GM23248 (cell line): ENCODE measurements at regions not wholly inside any gene's neighbourhood (a gene's known extent, or its start where the extent isn't known, plus 50 kb on each side); places are given as distances from the start of the nearest gene placed in this dataset.
A peak's percentile ranks its signal among the peaks of the same experiment; 100 is the strongest.

Experiments used
- DNase-seq: peaks from one replicate; pipeline ENCODE4 v3.0.0-alpha.2; 2015
- H2AFZ ChIP-seq: fragments of 200-600 bp; sonication (generic); 2 replicates; pipeline ENCODE4 v1.6.1; 2016; ENCODE audit warnings: antibody characterized with exemption
- H3F3A ChIP-seq: fragments of 200-600 bp; sonication (generic); 2 replicates; pipeline ENCODE4 v1.6.1; 2016; ENCODE audit warnings: mild to moderate bottlenecking, antibody characterized with exemption, mixed run types; ENCODE audit not compliant: insufficient read depth
- H3K27ac ChIP-seq: fragments of 200-600 bp; sonication (generic); 2 replicates; pipeline ENCODE4 v1.5.1; 2016; ENCODE audit warnings: mild to moderate bottlenecking
- H3K27me3 ChIP-seq: fragments of 200-600 bp; sonication (generic); replicated peaks from 2 replicates; pipeline ENCODE4 v1.6.1; 2016; ENCODE audit warnings: mild to moderate bottlenecking; ENCODE audit not compliant: insufficient read depth
- H3K36me3 ChIP-seq: fragments of 200-600 bp; sonication (generic); 2 replicates; pipeline ENCODE4 v1.6.1; 2016; ENCODE audit warnings: low read depth, mild to moderate bottlenecking
- H3K4me1 ChIP-seq: fragments of 200-600 bp; sonication (generic); 2 replicates; pipeline ENCODE4 v1.6.1; 2016; ENCODE audit warnings: mild to moderate bottlenecking; ENCODE audit not compliant: insufficient read depth
- H3K4me2 ChIP-seq: fragments of 200-600 bp; sonication (generic); one replicate; pipeline ENCODE4 v1.6.1; 2016; ENCODE audit warnings: mild to moderate bottlenecking; ENCODE audit not compliant: unreplicated experiment
- H3K4me3 ChIP-seq: fragments of 200-600 bp; sonication (generic); 2 replicates; pipeline ENCODE4 v1.5.1; 2016; ENCODE audit warnings: mild to moderate bottlenecking
- H3K79me2 ChIP-seq: fragments of 200-600 bp; sonication (generic); 2 replicates; pipeline ENCODE4 v1.6.1; 2016; ENCODE audit warnings: mild to moderate bottlenecking; ENCODE audit not compliant: insufficient read depth
- H3K9ac ChIP-seq: fragments of 200-600 bp; sonication (generic); 2 replicates; pipeline ENCODE4 v1.6.1; 2016; ENCODE audit warnings: mild to moderate bottlenecking
- H3K9me2 ChIP-seq: fragments of 200-600 bp; sonication (generic); 2 replicates; pipeline ENCODE4 v1.6.1; 2016; ENCODE audit warnings: mixed run types, mild to moderate bottlenecking, moderate library complexity; ENCODE audit not compliant: insufficient read depth
- H3K9me3 ChIP-seq: fragments of 200-600 bp; sonication (generic); one replicate; pipeline ENCODE4 v1.6.1; 2017; ENCODE audit warnings: low read depth
- H4K20me1 ChIP-seq: fragments of 200-600 bp; sonication (generic); 2 replicates; pipeline ENCODE4 v1.6.0; 2016; ENCODE audit not compliant: insufficient read depth
- EZH2 ChIP-seq: fragments of 200-600 bp; sonication (generic); IDR thresholded peaks from 2 replicates; pipeline ENCODE4 v1.6.1; 2018; ENCODE audit warnings: antibody characterized with exemption, mild to moderate bottlenecking; ENCODE audit not compliant: insufficient read depth, poor library complexity, severe bottlenecking
- EZH2phosphoT487 ChIP-seq: fragments of 200-600 bp; sonication (generic); IDR thresholded peaks from 2 replicates; pipeline ENCODE4 v1.6.1; 2018; ENCODE audit warnings: antibody characterized with exemption, moderate library complexity, mild to moderate bottlenecking, low read depth; ENCODE audit not compliant: insufficient read depth
- WGBS, 2 experiments: methylation state at CpG; one replicate each; pipeline ENCODE4 v1.1.6; 2015 to 2017; ENCODE audit warnings: low lambda C conversion rate in 2 of 2, low coverage in 1 of 2; ENCODE audit errors: missing lambda C conversion rate in 2 of 2; 5-methylcytosine and 5-hydroxymethylcytosine counted together
- in situ Hi-C: fragments of 300-500 bp; cut with MboI; formaldehyde crosslinking; loops from 2 replicates; pipeline ENCODE4 v1.15.0; 2020

DNA sequence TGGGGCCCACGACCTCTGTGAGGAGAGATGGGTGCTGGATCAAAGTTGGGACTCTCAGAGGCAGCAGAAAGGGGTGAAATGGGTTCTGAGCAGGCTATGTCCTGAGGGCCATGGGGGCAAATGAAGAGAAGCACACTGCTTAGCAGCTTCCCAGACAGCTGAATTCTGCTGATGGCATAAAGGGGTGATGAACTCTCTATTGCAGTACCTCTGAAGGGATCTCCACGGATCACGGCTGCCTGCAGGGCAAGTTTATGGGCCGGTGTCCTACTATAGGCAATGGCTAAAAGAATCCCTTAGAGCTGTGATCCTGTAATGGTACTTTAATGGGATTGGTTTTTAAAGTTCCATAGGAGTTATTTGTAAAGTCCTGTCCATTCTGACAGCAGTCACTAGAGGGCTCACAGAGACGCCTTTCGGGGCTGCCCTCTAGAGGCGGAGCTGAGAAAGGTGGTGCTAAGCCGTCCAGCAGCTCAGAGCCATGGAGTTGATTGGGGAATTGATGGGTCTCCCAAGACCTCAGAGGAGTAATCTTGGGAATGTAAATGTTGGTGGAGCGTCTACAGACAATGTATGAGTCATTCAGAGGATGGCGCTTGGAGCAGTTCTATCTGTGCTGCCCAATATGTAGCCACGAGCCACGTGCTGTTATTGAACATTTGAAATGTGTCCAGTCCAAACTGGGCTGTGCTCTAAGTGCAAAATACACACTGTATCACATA lies 287.3 kb downstream of the COG6 start:
- 0 out of 2 replicates have a peak overlapping the region, but pooled peaks have one; percentile 55 for H2AFZ ChIP-seq
- no peaks in the 10 kb centered on the region for H3K9me3 ChIP-seq
- in situ Hi-C loops: loop anchor here (10.0 kb wide), 1 partner anchor 742 kb away; no protein-coding TSS in a partner anchor
- DNase-seq: peak; percentile 89
- H3F3A ChIP-seq: no peaks in the 10 kb centered on the region
- H3K4me2 ChIP-seq: peak overlapping the region; percentile 16
- H3K4me1 ChIP-seq: no peaks in the 10 kb centered on the region
- H3K27me3 ChIP-seq: peaks cover 15% of the 10 kb centered on the region
- no peaks in the 10 kb centered on the region for H3K79me2 ChIP-seq
- no peak for TF ChIP-seq EZH2
- no peak for TF ChIP-seq EZH2phosphoT487
- no peak overlapping the region for H3K4me3 ChIP-seq
- no peak overlapping the region for H3K9ac ChIP-seq
- WGBS, 2 experiments: 18% methylated on average over 12 of the region's 12 CpGs
- no peaks in the 10 kb centered on the region for H3K36me3 ChIP-seq
- no peaks in the 10 kb centered on the region for H4K20me1 ChIP-seq
- no peak overlapping the region for H3K27ac ChIP-seq
- no peaks in the 10 kb centered on the region for H3K9me2 ChIP-seq

DNA sequence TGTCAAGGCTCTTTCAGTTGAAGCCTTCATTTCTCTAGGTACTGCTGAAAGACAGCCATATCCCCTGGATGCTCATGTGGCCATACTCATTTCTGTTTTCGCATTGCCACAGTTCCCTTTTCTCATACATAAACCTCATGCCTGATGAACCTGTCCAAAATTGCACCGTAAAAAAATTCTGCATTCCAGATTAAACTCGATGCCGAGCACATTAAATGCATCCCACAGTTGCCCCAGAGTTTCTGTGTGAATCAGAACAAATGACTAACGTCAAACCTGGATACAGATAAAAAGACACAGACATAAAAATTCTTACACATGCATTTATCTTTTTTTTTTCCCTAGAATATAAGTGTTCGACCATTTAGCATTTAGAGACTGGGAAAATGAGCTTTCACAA lies 288.2 kb downstream of the COG6 start:
- Histone ChIP-seq H3K79me2 (no peaks in the 10 kb centered on the region), H3K36me3 (no peaks in the 10 kb centered on the region), H3K9ac (no peak overlapping the region), H3F3A (no peaks in the 10 kb centered on the region), H3K4me3 (no peak overlapping the region), H3K9me3 (no peaks in the 10 kb centered on the region), H2AFZ (no peak overlapping the region), H3K4me2 (no peak overlapping the region), H3K4me1 (no peaks in the 10 kb centered on the region), H3K27me3 (peaks cover 15% of the 10 kb centered on the region), H3K9me2 (no peaks in the 10 kb centered on the region), H3K27ac (no peak overlapping the region), H4K20me1 (no peaks in the 10 kb centered on the region)
- no peak for TF ChIP-seq EZH2phosphoT487
- TF ChIP-seq EZH2: no peak
- in situ Hi-C loops: loop anchor here (10.0 kb wide), 1 partner anchor 741 kb away; no protein-coding TSS in a partner anchor
- 62 to 66% methylated on average over 6 of the region's 6 CpGs for WGBS, 2 experiments
- no peak for DNase-seq

DNA sequence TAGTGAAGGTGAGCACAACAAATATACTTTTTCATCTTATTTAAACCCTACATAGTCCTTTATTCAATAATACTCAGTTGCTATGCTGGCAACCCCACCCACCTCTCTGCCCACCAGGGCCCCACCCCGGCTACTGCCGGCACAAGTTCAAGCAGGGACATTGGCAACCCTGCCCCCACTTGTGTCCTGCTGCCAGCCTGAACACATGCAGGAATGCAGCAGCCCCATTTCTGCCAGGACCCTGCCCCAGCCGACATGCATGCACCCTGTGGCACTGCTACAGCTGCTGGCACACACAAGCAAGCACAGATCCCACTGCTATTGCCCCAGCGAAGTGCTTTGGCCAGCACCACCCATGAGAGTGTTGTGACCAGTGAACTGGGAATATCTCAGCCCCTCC lies 289.8 kb downstream of the COG6 start:
- no peak for TF ChIP-seq EZH2phosphoT487
- no peak for TF ChIP-seq EZH2
- no peaks in the 10 kb centered on the region for H3K79me2 ChIP-seq
- WGBS, 2 experiments: 26 to 33% methylated on average over 4 of the region's 4 CpGs
- no peak overlapping the region for H3K27ac ChIP-seq
- H3K27me3 ChIP-seq: peaks cover 11% of the 10 kb centered on the region
- no peaks in the 10 kb centered on the region for H3K9me3 ChIP-seq
- H4K20me1 ChIP-seq: no peaks in the 10 kb centered on the region
- H3K4me3 ChIP-seq: no peak overlapping the region
- no peak for DNase-seq
- H3K36me3 ChIP-seq: no peaks in the 10 kb centered on the region
- H3F3A ChIP-seq: no peaks in the 10 kb centered on the region
- H3K4me1 ChIP-seq: no peaks in the 10 kb centered on the region
- no peaks in the 10 kb centered on the region for H3K9me2 ChIP-seq
- no peak overlapping the region for H3K4me2 ChIP-seq
- no peak overlapping the region for H2AFZ ChIP-seq
- in situ Hi-C loops: loop anchor here (10.0 kb wide), 1 partner anchor 740 kb away; no protein-coding TSS in a partner anchor
- H3K9ac ChIP-seq: no peak overlapping the region

DNA sequence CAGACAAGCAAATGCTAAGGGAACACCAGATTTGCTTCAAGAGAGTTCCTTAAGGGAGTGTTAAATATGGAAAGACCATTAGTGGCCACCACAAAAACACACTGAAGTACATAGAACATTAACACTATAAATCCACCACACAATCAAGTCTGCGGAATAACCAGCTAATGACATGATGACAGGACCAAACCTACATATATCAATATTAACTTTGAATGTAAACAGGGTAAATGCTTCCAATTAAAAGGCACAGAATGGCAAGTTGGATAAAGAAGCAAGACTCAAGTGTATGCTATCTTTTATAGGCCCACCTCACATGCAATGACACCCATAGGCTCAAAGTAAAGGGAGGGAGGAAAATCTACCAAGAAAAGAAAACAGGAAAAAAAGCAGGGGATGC lies 291.3 kb downstream of the COG6 start:
- Histone ChIP-seq H2AFZ (no peak overlapping the region), H3K4me2 (no peak overlapping the region), H3K4me3 (no peak overlapping the region), H3F3A (no peaks in the 10 kb centered on the region), H3K27ac (no peak overlapping the region), H3K9ac (no peak overlapping the region), H3K27me3 (no peaks in the 10 kb centered on the region; the same call in none of the 2 replicates), H4K20me1 (no peaks in the 10 kb centered on the region), H3K4me1 (no peaks in the 10 kb centered on the region), H3K9me2 (no peaks in the 10 kb centered on the region), H3K36me3 (no peaks in the 10 kb centered on the region), H3K9me3 (no peaks in the 10 kb centered on the region), H3K79me2 (no peaks in the 10 kb centered on the region)
- WGBS, 2 experiments: 85 to 95% methylated on average over 1 of the region's 1 CpG
- TF ChIP-seq EZH2 (no peak), EZH2phosphoT487 (no peak)
- in situ Hi-C loops: loop anchor here (10.0 kb wide), 1 partner anchor 738 kb away; no protein-coding TSS in a partner anchor
- no peak for DNase-seq
